A172 (cell line): ENCODE measurements at regions not wholly inside any gene's neighbourhood (a gene's known extent, or its start where the extent isn't known, plus 50 kb on each side); places are given as distances from the start of the nearest gene placed in this dataset.
A peak's percentile ranks its signal among the peaks of the same experiment; 100 is the strongest.
"Not testable (repeated sequence)": the region's sequence is repeated elsewhere in the genome, so short reads cannot be mapped to it uniquely, and the experiment has no call there.

ENCODE experiments used
- DNase-seq: peaks from one replicate; pipeline ENCODE4 v3.0.0-alpha.2; 2015; ENCODE audit warnings: low spot score

DNA sequence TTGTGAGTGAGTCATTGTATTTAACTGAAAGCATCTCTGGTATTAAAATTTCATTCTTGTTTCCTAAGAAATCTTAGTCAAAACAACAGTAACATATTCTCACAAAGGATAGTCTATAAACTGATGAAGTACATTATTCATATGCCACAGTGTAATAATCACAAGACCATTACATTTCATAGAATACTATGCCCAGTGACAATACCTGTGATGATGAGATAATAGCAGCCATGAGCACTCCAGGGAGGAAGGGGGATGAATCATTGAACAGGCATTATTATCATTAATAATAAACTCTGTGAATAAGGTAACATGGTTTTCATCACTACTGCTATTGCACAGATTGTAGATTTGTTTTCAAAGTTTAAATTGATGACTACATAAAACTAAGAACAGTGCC is 667.9 kb downstream of the EPM2A start:
- DNase-seq, result peak; percentile 18

DNA sequence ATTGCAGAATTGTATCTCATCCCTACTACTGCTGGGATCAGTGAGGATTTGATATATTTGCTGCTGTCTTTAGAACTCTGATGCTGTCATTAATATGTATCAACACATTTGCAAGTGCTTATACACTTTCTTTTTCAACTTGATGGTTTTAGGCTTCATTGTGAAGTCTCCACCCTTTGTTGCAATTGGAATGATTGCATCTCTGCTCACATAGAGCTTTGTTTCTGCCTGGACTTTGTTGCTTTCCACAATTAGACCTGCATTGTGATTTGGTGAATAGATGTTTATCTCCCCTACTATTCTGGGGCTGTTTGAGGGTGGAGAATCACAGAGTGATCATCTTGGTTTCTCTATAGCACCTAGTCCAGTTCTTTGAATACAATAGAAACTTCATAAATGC is 666.7 kb downstream of the EPM2A start:
- no peak for DNase-seq

DNA sequence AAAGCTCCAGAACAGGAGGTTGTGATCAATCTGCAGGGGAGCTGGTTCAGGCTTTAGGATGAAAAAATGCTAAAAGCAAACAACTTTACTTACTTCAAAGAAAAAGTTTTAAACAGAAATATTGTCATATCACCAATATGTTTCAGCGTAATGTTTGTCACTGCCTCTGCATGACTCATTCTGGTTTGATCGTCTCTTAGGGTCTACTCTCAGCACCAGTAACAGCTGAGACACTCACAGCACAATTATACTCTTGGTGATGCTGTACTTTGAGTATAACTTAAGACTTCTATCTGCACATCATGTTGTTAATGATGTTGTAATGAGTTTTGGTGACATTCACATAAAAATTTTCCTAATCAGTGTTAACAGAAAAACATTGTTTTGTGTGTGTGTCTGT is 665.4 kb downstream of the EPM2A start:
- peak; percentile 27 for DNase-seq

DNA sequence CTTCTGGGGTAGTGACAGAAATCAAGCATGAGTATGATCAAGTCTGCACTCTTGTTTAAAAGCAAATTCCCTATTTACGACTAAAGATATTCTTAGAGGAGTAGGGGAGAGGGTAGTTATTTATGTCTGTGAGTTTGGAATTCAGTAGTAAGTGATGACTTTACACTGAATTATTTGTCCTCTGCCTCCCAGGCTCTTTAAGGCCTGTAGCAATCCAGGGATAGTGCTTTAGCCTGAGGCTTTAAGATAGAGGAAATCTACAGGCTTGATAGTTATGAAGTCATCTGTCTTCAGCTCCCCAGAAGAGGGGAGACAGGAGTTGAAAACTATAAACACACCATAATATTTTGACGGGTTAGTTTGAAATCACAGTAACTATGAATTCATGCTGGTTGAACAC is 664.5 kb downstream of the EPM2A start:
- peak; percentile 74 for DNase-seq

DNA sequence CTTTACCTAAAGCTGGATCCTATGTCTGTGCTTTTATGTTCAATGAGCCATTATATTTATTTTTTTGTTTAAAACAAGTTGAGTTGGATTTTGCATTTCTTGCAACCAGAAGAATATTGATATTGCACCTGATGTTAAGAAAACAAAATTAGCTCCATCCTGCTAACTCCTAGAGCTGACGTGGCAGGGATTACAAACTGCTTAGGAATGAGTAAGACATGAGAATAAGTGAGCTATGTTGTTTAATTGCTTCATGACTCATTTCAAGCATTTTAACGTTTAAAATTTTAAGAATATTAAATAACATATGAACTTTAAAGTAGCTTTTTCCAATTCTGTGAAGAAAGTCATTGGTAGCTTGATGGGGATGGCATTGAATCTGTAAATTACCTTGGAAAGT is 663.5 kb downstream of the EPM2A start:
- peak; percentile 79 for DNase-seq

DNA sequence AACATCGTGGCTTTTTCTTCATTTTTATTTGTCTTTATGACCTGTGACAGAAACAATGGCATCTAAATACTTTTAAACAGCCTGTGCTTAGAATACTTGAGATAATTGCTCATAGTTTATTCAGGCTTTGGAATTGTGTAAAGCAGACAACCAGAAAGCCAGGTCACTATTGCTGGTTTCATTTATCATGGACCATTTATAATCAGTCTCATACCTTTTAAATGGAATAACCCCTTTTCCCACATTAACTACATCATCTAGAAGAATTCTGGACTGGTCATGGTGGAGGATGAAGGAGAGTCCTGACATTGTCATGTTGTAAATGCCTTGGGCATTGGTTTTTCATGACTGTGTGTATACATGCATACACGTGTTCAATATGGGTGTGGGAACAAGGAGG is 661.5 kb downstream of the EPM2A start:
- DNase-seq, result no peak

- no peak for DNase-seq
Observed at GRCh38 chr6:145074805-145075204, 660.5 kb downstream of the EPM2A start.

DNA sequence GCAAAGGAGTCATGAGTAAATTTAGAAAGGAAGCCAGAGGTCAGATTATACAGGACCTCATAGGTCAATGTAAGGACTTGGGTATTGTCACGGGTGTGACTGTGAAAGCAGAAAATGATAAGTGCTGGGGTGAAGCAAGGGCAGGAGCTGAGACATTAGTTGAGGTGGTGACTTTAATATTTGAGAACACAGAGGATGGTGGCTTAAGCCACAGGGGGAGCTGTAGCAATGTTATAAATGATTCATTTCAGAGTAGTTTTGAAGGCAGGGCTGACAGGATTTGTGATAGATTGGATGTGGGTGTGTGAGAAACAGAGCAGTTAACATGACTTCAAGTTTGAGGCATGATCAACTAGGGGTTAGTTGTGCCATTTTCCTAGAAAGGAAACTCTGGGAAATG is 659.9 kb downstream of the EPM2A start:
- no peak for DNase-seq

DNA sequence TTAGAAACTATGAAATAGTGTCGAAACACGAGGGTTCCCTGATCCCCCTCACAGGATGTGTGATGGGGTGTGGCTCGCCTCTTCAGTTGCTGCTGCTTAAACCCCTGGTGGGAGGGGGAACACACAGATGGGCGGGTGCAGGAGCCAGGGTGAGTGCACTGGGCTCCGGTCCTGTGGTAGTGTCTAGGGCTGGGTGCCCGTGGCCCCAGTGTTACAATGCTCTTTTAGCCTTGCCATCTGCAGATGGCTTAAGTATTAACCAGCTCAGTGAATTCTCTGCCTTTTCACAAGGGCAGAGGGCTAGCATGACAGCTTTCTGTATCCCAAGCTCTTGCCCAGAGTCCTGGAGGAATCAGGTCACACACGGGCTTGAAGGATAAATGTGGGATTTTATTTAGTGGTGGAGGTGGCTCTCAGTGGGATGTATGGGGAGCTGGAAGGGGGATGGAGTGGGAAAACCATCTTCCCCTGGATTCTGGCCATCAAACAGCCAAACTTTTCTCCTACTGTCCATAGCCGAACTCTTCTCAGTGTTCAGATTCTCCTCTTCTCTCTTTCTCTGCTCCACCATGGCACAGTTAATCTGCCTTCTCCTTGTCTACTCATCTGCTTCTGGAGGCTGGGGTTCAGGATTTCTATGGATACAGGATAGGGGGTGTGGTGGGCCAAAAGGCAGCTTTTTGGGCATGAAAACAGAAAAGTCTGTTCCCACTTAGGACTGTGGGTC is 659.0 kb downstream of the EPM2A start:
- no peak for DNase-seq

DNA sequence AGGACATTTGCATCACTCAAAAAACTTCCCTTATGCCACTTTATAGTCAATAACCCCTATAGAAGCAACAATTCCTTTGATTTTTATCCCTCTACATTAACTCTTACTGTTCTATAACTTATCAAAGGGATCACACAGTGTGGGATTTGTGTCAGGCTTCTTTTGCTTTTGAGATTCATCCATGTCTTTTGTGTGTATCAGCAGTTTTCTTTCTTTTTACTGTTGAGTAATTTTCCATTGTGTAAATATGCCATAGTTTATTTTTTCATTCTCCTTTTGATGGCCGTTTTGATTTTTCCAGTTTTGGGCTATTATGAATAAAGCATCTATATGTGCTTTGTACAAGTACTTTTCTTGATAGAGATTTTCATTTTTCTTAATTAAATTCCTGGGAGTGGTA is 657.9 kb downstream of the EPM2A start:
- no peak for DNase-seq

DNA sequence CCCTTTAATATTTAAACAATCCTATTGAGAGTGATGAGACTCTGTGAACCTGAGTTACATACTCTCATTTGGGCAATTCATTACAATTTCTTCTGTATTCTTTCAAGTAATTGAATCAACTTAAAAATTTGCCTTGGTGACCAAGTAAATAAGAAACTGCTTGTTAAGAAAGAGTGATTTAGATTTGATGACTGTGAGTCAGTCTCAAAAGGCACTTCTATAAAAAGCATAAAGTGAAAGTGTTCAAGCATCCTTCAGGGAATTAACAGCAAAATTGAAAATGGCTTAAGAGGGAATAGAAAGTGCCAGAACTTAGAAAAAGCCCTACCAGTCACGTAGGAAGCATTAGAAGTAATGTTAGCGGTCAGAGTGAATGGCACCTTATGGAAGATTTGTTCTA is 654.7 kb downstream of the EPM2A start:
- no peak for DNase-seq

- no peak for DNase-seq
Observed at GRCh38 chr6:145081677-145082076, 653.6 kb downstream of the EPM2A start.

- DNase-seq, result no peak
Observed at GRCh38 chr6:145082359-145082758, 653.0 kb downstream of the EPM2A start.

GRCh38 chr6:145086197-145086596 is 649.1 kb downstream of the EPM2A start:
- DNase-seq, result no peak

DNA sequence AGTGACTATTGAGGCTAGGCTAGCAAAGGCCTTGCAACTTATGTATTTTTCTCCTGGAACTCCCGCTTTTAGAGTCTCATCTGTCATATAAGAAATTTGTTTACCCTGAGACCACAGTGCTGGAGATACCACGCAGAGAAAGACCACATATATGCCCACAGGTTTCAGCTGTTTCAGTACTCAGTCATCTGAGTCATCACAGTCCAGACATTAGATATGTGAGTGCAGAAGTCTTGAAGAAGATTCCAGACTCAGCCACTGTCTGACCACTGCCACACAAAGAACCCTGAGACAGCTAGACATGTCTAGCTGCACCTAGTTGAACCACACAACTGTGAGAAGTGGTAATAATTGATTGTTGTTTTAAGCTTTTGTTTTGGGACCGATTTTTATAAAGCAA is 648.3 kb downstream of the EPM2A start:
- DNase-seq, result peak; percentile 21

GRCh38 chr6:145090801-145091585 is 644.3 kb downstream of the EPM2A start:
- DNase-seq, result no peak

GRCh38 chr6:145091586-145092142 is 643.7 kb downstream of the EPM2A start:
- no peak for DNase-seq

DNA sequence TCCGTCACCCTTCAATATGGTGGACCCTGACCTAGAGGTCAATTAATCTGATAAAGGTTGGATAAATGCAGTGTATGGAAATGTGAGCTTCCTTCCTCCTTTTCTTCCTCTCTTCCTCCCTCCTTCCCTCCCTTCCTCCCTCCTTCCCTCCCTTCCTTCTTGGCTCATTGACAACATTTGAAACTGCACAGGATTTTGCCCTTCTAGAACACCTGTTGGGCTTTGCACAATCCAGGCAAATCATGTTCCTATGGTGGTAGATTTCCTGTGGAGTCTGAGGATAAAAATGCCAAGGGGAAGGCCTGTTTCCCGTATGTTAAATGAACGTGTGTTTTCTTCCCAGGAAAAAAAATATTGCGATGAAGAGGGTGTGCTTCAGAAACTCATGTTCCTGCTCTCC is 642.8 kb downstream of the EPM2A start:
- no peak for DNase-seq

DNA sequence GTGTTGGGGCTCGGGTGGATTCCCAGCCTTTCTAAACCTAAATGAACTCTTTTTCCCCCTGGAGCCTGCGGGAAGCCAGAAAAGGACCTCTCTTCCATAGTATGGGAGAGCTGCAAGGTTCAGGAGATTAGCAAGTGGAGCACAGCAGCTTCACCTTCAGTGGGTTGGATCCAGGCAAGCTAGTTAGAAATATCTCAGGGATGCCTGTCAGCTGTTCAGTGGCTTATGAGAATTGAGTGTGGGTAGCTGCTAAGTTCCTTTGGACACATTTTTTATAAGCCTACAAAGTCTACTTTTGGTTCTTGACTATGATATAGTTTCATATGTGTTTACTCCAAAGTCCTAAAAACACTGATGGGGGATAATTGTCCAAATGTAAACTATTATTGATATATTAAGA is 642.1 kb downstream of the EPM2A start:
- DNase-seq, result no peak

DNA sequence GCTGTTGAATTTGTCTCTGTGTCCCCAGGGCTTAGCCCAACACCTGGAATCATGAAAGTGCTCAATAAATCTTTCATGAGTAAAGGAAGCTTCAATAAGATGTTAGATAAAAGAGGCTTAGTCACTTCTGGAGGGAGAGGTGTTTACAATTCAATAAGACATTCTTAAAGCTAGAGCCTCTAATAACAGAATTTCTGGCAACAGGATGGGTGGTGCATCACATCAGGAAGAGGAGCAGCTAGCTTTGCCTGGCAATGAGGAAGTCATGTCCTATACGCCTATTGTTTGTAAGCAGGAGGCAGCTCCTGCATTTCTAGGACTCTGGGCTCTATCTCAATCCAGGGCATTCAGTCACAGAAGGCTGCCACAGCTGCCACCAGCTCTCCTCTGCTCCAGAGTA is 638.5 kb downstream of the EPM2A start:
- peak; percentile 49 for DNase-seq

DNA sequence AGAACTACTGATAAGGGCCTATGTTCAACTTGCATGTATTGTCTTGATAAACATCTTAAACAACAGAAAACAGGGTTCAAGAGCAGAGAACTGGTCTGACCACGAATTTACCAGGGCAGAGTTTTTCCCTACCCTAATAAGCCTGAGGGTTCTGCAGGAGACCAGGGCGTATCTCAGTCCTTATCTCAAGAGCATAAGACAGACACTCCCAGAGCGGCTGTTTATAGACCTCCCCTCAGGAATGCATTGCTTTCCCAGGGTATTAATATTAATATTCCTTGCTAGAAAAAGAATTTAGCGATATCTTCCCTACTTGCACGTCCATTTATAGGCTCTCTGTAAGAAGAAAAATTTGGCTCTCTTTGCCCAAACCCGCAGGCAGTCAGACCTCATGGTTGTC is 637.2 kb downstream of the EPM2A start:
- DNase-seq, result not testable (repeated sequence)

DNA sequence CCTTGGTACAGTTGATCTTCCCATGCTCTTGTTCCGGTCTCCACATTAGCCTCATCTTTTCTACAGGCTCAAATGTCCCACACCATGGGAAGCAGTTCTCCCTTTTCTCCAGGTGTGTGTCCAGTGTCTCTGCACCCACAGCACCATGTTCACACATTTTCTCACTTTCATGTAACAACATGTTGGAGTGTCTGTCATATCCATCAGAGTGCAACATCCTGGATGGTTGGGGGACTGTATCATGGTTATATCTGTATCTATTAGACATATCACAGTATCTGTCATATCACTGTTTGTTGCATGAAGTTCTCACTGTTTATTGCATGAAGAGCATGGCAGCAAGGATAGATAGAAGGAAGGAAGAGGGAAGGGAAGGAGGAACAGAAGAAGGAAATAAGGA is 635.6 kb downstream of the EPM2A start:
- no peak for DNase-seq

- peak; percentile 13 for DNase-seq
Observed at GRCh38 chr6:145110109-145110508, 625.2 kb downstream of the EPM2A start.
